Tibial nerve (tissue), 3 donors: ENCODE measurements at regions not wholly inside any gene's neighbourhood (a gene's known extent, or its start where the extent isn't known, plus 50 kb on each side); places are given as distances from the start of the nearest gene placed in this dataset.

Source experiments
- CTCF ChIP-seq, 5 experiments: fragments of 200-600 bp in 3 of 5; fragments of 450-650 bp in 2 of 5; sonication (generic) in 3 of 5; IDR thresholded peaks; one replicate each; pipeline ENCODE4 v1.5.1; 2016 to 2019; ENCODE audit warnings: antibody characterized with exemption in 5 of 5, mild to moderate bottlenecking in 3 of 5, moderate library complexity in 2 of 5
- POLR2A ChIP-seq, 2 donors: fragments of 450-650 bp; IDR thresholded peaks; one replicate each; pipeline ENCODE4 v1.6.1; 2017; ENCODE audit warnings: antibody characterized with exemption in 2 of 2, mild to moderate bottlenecking in 2 of 2, moderate library complexity in 2 of 2

- no peak for TF ChIP-seq POLR2A (IDR thresholded peaks at IDR 0.05)
- TF ChIP-seq CTCF (IDR thresholded peaks at IDR 0.05), result no peak
Measured at GRCh38 chr4:24642981-24643547, 58.7 kb upstream of the DHX15 start.
